Motor neuron (in vitro differentiated cells): ENCODE measurements at regions not wholly inside any gene's neighbourhood (a gene's known extent, or its start where the extent isn't known, plus 50 kb on each side); places are given as distances from the start of the nearest gene placed in this dataset.

Experiments
- ATAC-seq, 8 experiments: fragments of 200-7000 bp; cut with Tn5 transposase; replicated peaks in 6 of 8; 2 replicates each; pipeline ENCODE4 v1.8.0; 2021; ENCODE audit warnings: mild to moderate bottlenecking in 8 of 8, moderate library complexity in 8 of 8
- H3K27ac ChIP-seq, 2 donors: fragments of 250-450 bp; sonication (Bioruptor Pico); 2 replicates each; pipeline ENCODE4 v1.9.0; 2021; ENCODE audit warnings: antibody characterized with exemption in 2 of 2, mild to moderate bottlenecking in 2 of 2, moderate library complexity in 1 of 2
- H3K4me1 ChIP-seq, 2 donors: fragments of 250-450 bp; sonication (Bioruptor Pico); replicated peaks in 1 of 2; 2 replicates each; pipeline ENCODE4 v1.6.1; 2021; ENCODE audit warnings: antibody characterized with exemption in 2 of 2, mild to moderate bottlenecking in 2 of 2, moderate library complexity in 1 of 2
- H3K4me3 ChIP-seq, 5 donors: fragments of 250-450 bp; sonication (Bioruptor Pico); 2 replicates each; pipeline ENCODE4 v1.9.0; 2021; ENCODE audit warnings: antibody characterized with exemption in 5 of 5, mild to moderate bottlenecking in 5 of 5, moderate library complexity in 4 of 5
- WGBS, 10 experiments: fragments of 450-650 bp; shearing (Covaris generic); methylation state at CpG; one replicate each; pipeline ENCODE4 v1.0.0; 2022; 5-methylcytosine and 5-hydroxymethylcytosine counted together
- in situ Hi-C, 9 experiments: fragments of 400-800 bp; cut with MboI; loops; one replicate each; pipeline ENCODE4 v1.15.0; 2021; ENCODE audit warnings: low sequenced_read_pairs in 9 of 9, low pct_unique_long_range_greater_than_20kb in 2 of 9; ENCODE audit not compliant: unreplicated experiment in 9 of 9

DNA sequence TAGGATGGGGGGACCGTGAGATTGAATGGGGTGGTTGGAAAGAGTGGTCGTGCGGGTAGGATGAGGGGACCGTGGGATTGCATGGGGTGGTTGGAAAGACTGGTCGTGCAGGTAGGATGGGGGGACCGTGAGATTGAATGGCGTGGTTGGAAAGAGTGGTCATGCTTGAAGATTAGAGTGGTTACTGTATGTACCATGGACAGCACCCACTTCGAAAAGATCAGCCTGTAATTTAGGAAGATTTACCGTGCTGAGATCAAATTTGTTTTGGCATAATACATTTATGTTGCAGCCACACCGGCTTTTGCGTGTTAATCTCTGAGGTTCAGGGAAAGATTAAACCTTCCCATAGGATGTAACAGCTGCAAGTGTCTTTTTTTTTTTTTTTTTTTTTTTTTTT is 495.2 kb upstream of the ADARB2 start:
- Histone ChIP-seq H3K27ac (no peak overlapping the region), H3K4me1 (peaks cover 3 to 15% of the 10 kb centered on the region in 2 donors), H3K4me3 (no peak overlapping the region)
- in situ Hi-C loops, result no loop called here
- ATAC-seq, result no peak
- WGBS, 10 experiments, result 64 to 100% (median 92%) methylated on average over 2 to 4 of the region's 11 CpGs; no CpG with 5 or more reads in 5 of the 10 experiments

DNA sequence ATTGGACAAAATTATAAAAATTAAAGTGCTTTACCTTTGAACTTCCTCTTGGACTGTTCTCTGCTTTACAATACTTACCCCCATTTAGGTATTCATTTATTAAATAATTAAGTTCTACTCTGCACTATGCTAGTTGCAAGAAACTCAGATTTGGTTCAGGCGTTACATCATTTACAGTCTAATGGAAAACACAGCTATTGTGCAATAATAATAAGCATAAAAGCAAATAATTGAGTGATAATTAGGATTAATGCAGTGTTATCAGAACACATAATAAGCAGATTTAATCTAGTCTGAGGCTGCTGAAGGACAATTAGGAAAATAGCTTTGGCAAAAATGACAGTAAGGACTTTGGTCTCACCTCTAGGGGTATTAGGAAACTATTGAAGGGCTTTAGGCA is 493.2 kb upstream of the ADARB2 start:
- ATAC-seq, result no peak
- Histone ChIP-seq H3K27ac (no peak overlapping the region), H3K4me1 (peaks cover 3 to 15% of the 10 kb centered on the region in 2 donors), H3K4me3 (no peak overlapping the region)
- in situ Hi-C loops, result no loop called here
- 0 to 100% (median 86%) methylated on average over 1 of the region's 1 CpG; no CpG with 5 or more reads in 1 of the 10 experiments for WGBS, 10 experiments

DNA sequence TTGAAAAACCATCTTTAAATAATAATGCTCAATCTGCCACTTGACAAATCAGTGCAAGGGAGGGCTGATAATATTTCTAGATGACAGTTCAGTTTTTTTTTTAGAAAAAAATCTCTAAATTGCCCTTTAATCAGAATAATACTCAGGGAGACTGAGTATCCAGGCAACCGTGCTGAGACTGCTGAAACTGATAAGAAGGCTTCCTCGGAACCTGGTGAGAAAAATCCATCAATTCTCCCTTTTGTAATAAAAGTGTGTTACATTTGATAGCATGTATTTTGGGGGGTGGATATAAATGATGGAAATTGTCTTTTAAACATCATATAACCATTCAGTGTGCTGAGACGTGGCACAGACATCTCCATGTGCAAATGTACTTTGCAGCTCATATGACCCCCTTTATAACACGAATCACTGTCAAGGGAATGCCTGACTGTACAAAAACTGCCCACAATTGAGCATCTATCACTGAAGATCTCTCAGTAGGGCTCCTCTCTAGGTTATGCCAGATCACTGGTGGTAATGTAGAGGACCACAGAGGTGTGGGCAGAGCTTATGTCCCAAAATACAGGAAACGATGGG is 491.1 kb upstream of the ADARB2 start:
- H3K4me1 ChIP-seq, result peaks cover 3 to 20% of the 10 kb centered on the region in 2 donors
- in situ Hi-C loops, result no loop called here
- 0 to 61% (median 30%) methylated on average over 1 to 4 of the region's 5 CpGs; no CpG with 5 or more reads in 1 of the 10 experiments for WGBS, 10 experiments
- peak overlapping the region in 1 of 2 donors; percentile 19 for H3K27ac ChIP-seq
- peak in 5 of 8 experiments; percentile 31 to 82 (median 77) for ATAC-seq
- no peak overlapping the region for H3K4me3 ChIP-seq

DNA sequence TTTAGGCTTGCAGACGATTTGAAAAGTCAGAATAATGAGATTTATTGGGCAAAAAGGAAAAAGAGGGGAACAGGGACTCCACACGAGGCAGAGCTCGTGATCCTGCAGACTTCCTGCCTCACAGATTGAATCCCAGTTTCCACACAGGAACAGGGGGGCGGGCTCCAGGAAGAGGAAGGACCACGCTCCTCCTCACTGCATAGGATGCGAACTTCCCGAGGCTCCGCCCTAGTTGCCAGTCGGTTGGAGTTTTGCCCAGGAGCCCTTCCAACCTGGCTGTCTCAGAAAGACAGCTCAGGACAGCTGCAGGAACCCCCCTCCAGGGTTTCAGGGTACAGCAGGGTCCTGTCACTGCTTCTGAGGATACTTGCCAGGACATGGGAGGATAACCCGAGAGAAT is 488.3 kb upstream of the ADARB2 start:
- no peak for ATAC-seq
- in situ Hi-C loops, result no loop called here

DNA sequence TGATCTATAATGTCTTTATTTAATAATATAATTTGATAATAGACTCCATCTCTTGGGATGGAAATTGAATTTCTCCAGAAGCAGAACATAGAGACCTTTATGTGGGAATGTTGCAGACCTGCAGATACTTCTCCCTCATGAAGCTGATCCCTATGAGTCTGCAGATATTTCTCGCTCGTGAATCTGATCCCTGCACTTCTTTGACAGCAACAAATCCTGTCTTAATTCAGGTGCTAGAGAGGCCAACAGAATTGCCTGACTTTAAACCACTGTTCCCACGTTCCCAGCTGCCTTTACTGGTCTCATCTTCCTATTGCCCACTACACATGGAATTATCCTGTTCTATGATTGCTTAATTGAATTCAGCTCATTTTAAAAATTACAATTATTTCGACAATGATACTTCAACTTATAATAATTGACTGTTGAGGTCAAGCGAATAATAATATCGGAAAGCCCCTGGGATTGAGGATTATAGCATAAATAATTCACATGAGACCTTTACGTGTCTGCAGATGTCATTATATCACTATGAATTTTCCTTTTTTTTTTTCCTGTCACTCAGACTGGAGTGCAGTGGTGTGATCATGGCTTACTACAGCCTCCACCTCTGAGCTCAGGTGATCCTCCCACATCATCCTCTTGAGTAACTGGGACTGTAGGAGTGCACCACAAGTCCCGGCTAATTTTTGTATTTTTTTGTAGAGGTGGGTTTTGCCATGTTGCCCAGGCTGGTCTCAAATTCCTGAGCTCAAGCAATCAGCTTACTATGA is 486.4 kb upstream of the ADARB2 start:
- in situ Hi-C loops, result no loop called here
- Histone ChIP-seq H3K4me3 (no peak overlapping the region), H3K4me1 (peaks cover 2 to 16% of the 10 kb centered on the region in 2 donors), H3K27ac (no peak overlapping the region)
- WGBS, 10 experiments, result 0 to 94% (median 74%) methylated on average over 1 to 8 of the region's 8 CpGs; no CpG with 5 or more reads in 1 of the 10 experiments
- ATAC-seq, result peak in 3 of 8 experiments; percentile 41 to 71 (median 68)

More for the DNA sequence above, 488.3 kb upstream of the ADARB2 start:
- H3K27ac ChIP-seq, result no peak overlapping the region
- peaks cover 3 to 20% of the 10 kb centered on the region in 2 donors for H3K4me1 ChIP-seq
- H3K4me3 ChIP-seq, result no peak overlapping the region
- 0 to 100% (median 70%) methylated on average over 2 to 10 of the region's 10 CpGs; no CpG with 5 or more reads in 3 of the 10 experiments for WGBS, 10 experiments

DNA sequence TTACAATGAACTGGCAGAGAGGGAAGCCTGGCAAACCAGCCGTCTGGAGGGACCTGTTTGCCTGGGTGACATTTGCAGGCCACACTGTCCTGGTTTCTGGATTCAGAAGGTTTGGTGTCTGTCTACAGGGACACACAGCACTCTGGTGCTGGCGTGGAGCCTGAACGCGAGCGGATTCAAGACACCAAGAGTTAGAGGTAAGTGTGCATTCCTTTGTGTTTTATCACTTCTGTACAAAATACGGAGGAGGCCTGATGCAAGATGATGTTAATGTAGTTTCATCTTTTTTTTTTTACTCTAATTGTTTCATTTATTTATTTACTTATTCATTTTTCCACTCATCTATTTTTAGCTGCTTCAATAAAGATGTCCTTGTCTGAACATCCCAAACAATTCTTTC is 485.3 kb upstream of the ADARB2 start:
- in situ Hi-C loops, result no loop called here
- H3K27ac ChIP-seq, result no peak overlapping the region
- H3K4me1 ChIP-seq, result peaks cover 0 to 5% of the 10 kb centered on the region in 2 donors
- H3K4me3 ChIP-seq, result no peak overlapping the region
- ATAC-seq, result no peak
- WGBS, 10 experiments, result 0 to 100% (median 67%) methylated on average over 1 to 5 of the region's 6 CpGs; no CpG with 5 or more reads in 1 of the 10 experiments

DNA sequence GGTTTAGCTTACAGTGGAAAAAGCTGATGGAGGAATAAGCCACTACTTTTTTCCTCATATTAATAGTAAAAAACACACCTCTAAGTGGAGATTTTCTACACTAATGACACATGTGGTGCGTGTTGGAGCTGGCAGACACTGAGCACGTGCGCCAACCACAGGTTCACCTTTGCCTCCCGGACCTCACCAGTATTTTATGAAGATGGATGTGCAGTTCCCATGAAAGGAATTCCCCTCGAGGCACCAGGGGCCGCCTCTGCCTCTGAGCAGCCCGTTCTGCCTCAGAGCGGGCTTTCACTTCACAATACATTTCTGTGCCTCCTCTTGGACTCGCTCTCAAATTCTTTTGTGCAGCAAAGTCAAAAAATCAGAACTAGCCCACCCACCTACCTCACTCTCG is 477.5 kb upstream of the ADARB2 start:
- WGBS, 10 experiments, result 7 to 68% (median 52%) methylated on average over 2 to 5 of the region's 10 CpGs; no CpG with 5 or more reads in 4 of the 10 experiments
- Histone ChIP-seq H3K4me3 (no peak overlapping the region), H3K27ac (no peak overlapping the region), H3K4me1 (peaks cover 12 to 42% of the 10 kb centered on the region in 2 donors)
- in situ Hi-C loops, result no loop called here
- ATAC-seq, result peak in 6 of 8 experiments; percentile 23 to 94 (median 70)

DNA sequence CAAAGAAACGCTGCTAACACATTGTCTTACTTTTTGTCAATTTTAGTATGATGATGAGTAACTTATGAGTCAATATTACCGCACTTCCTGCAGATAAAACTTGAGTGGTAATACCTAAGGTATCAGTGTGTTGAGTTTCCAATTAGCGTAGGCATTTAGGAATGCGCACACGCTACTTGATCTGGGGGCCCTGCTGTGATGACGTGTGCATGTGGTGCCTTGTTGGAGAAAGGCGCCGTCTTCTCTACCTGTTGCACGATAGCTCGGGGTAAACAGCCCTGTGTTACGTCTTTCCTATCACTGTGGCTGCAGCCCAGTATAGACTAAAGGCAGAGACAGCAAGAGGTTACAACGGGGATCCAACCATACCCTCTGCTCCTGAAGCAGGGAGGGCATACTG is 476.8 kb upstream of the ADARB2 start:
- Histone ChIP-seq H3K4me1 (peaks cover 12 to 46% of the 10 kb centered on the region in 2 donors), H3K4me3 (no peak overlapping the region), H3K27ac (no peak overlapping the region)
- no peak for ATAC-seq
- in situ Hi-C loops, result no loop called here
- WGBS, 10 experiments, result 7 to 100% (median 74%) methylated on average over 2 to 9 of the region's 12 CpGs

DNA sequence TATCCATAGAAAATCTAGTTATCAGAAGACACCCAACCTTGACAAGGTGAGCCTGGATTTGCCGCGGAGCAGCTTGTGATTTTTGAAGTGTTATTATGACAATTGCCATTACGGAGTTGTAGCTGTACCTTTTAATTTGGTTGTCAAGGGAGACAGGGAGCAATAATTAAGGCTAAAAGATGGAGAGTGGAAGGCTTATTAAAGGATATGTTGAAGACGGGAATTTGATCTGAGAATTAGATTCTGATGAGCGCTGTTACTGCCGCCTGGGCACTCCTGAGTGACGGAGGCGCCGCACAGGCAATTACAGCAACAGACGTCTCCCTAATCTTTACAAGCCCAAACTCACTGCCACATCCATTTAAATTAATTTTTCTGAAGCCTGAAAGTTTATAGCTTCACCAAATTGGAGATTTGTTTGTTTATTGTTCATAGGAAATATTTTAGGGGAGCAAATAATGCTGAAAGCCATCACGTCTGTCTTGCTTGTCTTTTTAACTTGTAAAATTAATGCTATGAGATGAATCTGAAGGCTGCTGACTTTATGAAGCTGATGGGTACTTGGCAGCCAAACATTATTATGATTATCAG is 475.0 kb upstream of the ADARB2 start:
- Histone ChIP-seq H3K27ac (no peak overlapping the region), H3K4me1 (peaks cover 12 to 46% of the 10 kb centered on the region in 2 donors), H3K4me3 (no peak overlapping the region)
- ATAC-seq, result no peak
- 39 to 90% (median 79%) methylated on average over 2 to 10 of the region's 11 CpGs; no CpG with 5 or more reads in 1 of the 10 experiments for WGBS, 10 experiments
- in situ Hi-C loops, result no loop called here

DNA sequence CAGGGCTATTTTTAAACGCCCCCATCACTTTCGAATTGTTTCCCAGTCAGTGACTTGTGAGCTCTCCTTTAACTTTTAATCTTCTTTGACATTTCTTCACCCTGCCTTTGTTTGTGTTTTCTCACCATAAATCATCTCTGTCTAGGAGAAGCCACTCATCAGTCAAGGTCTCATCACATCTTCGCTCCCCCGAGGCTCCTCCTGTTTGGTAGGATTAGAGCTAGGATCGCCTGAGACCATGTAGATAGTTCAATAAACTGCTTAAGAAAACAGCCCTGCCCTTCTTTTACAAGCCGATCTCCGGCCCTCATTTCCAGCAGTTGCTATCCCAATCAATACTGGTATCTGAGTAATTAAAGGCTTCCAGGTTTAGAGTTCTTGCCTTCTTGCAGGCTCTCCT is 472.8 kb upstream of the ADARB2 start:
- WGBS, 10 experiments, result 0 to 76% (median 41%) methylated on average over 1 to 7 of the region's 7 CpGs; no CpG with 5 or more reads in 2 of the 10 experiments

DNA sequence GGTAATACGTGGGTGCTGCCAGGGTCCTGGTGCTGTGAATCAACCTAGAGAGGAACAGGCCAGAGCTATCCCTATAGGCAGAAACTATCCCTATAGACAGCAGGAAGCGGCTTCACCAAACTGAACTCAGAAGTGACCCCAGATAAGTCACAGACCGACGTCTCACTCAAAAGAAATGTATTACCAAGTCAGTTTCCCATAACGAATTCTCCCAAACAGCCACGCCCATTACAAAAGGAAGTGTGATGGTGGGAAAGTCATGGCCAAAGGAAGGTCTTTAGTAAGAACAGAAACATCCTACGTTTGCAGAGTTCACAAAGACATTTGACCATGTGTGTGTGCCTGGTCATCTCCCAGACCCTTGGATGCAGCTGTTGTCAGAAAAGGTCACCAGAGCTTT is 470.8 kb upstream of the ADARB2 start:
- H3K4me1 ChIP-seq, result peaks cover 6 to 48% of the 10 kb centered on the region in 2 donors
- in situ Hi-C loops, result no loop called here
- H3K4me3 ChIP-seq, result no peak overlapping the region
- no peak for ATAC-seq
- 0 to 100% (median 93%) methylated on average over 1 to 7 of the region's 7 CpGs; no CpG with 5 or more reads in 1 of the 10 experiments for WGBS, 10 experiments
- H3K27ac ChIP-seq, result no peak overlapping the region

More for the DNA sequence above, 472.8 kb upstream of the ADARB2 start:
- no peak overlapping the region for H3K27ac ChIP-seq
- ATAC-seq, result peak in 3 of 8 experiments; percentile 8 to 24 (median 20)
- no peak overlapping the region for H3K4me3 ChIP-seq
- H3K4me1 ChIP-seq, result peaks cover 8 to 46% of the 10 kb centered on the region in 2 donors
- in situ Hi-C loops, result no loop called here

DNA sequence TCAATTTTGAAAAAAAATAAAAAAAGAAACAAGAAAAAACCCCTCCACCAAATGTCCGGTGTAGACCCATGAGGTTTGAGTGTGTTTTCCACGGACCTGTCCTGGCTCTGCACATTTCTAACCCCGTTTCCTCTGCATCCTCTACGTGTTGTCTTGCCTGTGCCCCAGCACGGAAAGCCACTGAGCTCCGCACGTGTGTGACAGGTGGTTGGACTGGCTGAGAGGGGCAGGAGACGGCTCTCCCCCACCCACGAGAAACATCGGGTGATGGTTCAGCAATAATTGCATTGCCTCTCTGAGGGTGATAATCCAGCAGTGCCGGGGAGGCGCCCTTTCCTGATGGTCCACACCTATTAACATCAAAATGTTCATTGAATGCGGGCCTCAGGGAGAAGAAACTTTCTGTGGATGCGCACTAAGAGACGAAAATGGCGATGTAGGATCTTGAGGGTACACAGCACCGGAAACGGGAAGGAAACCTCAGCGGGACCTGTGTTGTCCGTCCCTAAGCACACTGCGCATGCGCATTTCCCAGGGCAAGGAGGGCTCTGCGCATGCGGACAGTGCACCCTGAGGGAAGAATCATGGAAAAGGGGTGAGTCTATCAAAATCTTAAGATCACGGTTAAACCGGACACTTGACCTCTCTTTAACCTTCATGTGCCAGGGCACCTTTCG is 470.1 kb upstream of the ADARB2 start:
- in situ Hi-C loops, result no loop called here
- Histone ChIP-seq H3K4me3 (no peak overlapping the region), H3K4me1 (peaks cover 6 to 43% of the 10 kb centered on the region in 2 donors), H3K27ac (no peak overlapping the region)
- ATAC-seq, result no peak
- WGBS, 10 experiments, result 16 to 100% (median 92%) methylated on average over 1 to 20 of the region's 27 CpGs; no CpG with 5 or more reads in 1 of the 10 experiments
